ENCODE measurements at regions not wholly inside any gene's neighbourhood (a gene's known extent, or its start where the extent isn't known, plus 50 kb on each side); places are given as distances from the start of the nearest gene placed in this dataset.

DNA sequence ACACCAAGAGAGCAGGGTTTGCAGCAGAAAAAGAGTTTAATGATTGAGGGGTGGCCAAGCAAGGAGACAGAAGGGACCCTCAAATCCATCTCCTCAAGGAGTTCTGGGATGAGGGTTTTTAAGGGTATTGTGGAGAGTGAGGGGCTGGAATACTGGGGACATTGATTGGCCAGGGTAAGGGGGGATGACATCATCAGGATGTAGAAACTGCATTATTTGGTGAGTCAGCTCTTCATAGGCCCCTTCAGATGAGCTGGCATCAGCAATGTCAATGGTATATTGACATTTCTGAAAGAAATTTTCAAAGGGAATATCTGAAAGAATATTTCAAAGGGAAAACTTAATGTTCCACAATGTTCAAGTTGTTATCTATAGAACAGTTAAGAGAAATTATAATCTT is 168.1 kb upstream of the SNX7 start:
- POLR2A ChIA-PET (ENCODE audit: unreplicated experiment) = no interaction called here
- no peaks in the 10 kb centered on the region for H3K36me3 ChIP-seq (ENCODE audit: low read depth, low read length)
- H3K9me2 ChIP-seq (replicated peaks; ENCODE audit: low read length) = no peaks in the 10 kb centered on the region
- H3K4me3 ChIP-seq (ENCODE audit: low read length) = no peak overlapping the region
- no peaks in the 10 kb centered on the region for H3K27me3 ChIP-seq (ENCODE audit: low read length)
- DNase-seq (peak; percentile 50), ATAC-seq (peak; percentile 44; the same call in 1 of the 2 replicates)
- H3K4me1 ChIP-seq (ENCODE audit: insufficient read depth, low read length) = peaks cover 23% of the 10 kb centered on the region
- no peaks in the 10 kb centered on the region for H3K79me2 ChIP-seq (ENCODE audit: low read length)
- CTCF ChIA-PET = no interaction called here
- TF ChIP-seq EZH2phosphoT487 (IDR thresholded peaks at IDR 0.05; ENCODE audit: borderline replicate concordance, low read length) (no peak), CTCF (conservative IDR thresholded peaks at IDR 0.05; ENCODE audit: low read depth, low read length) (no peak), EZH2 (IDR thresholded peaks at IDR 0.05; ENCODE audit: low read length, unreplicated experiment) (no peak)
- no peak overlapping the region for H3K4me2 ChIP-seq (ENCODE audit: low read length)
- intact Hi-C loops (cut with micrococcal nuclease) = no loop called here
- H3K9me3 ChIP-seq (ENCODE audit: low read length) = no peaks in the 10 kb centered on the region
- no peaks in the 10 kb centered on the region for H4K20me1 ChIP-seq (ENCODE audit: low read length)
- no TSS peak for BruUV-seq (replicated peaks)
- H3K9ac ChIP-seq (ENCODE audit: low read length) = no peak overlapping the region
- peaks cover 7% of the 10 kb centered on the region for H3F3A ChIP-seq (ENCODE audit: low read length, unreplicated experiment)
- H3K27ac ChIP-seq (ENCODE audit: low read length) = no peak overlapping the region
- H2AFZ ChIP-seq (ENCODE audit: low read length) = no peak overlapping the region

GRCh38 chr1:98490099-98490498 is 171.4 kb upstream of the SNX7 start:
- no peak overlapping the region for H3K4me3 ChIP-seq (ENCODE audit: low read length)
- H3K27ac ChIP-seq (ENCODE audit: low read length) = no peak overlapping the region
- H3K79me2 ChIP-seq (ENCODE audit: low read length) = no peaks in the 10 kb centered on the region
- ATAC-seq = no peak
- no peak overlapping the region for H3K4me2 ChIP-seq (ENCODE audit: low read length)
- ChIA-PET CTCF (no interaction called here), POLR2A (ENCODE audit: unreplicated experiment) (no interaction called here)
- H3K27me3 ChIP-seq (ENCODE audit: low read length) = no peaks in the 10 kb centered on the region
- no peaks in the 10 kb centered on the region for H4K20me1 ChIP-seq (ENCODE audit: low read length)
- no peak overlapping the region for H3K9ac ChIP-seq (ENCODE audit: low read length)
- no peak overlapping the region for H2AFZ ChIP-seq (ENCODE audit: low read length)
- BruUV-seq (replicated peaks) = no TSS peak
- H3K4me1 ChIP-seq (ENCODE audit: insufficient read depth, low read length) = peaks cover 4% of the 10 kb centered on the region
- no peaks in the 10 kb centered on the region for H3K36me3 ChIP-seq (ENCODE audit: low read depth, low read length)
- DNase-seq = no peak
- TF ChIP-seq CTCF (conservative IDR thresholded peaks at IDR 0.05; ENCODE audit: low read depth, low read length) (no peak), EZH2phosphoT487 (IDR thresholded peaks at IDR 0.05; ENCODE audit: borderline replicate concordance, low read length) (no peak), EZH2 (IDR thresholded peaks at IDR 0.05; ENCODE audit: low read length, unreplicated experiment) (no peak)
- no peaks in the 10 kb centered on the region for H3K9me3 ChIP-seq (ENCODE audit: low read length)
- H3F3A ChIP-seq (ENCODE audit: low read length, unreplicated experiment) = no peaks in the 10 kb centered on the region
- H3K9me2 ChIP-seq (replicated peaks; ENCODE audit: low read length) = no peaks in the 10 kb centered on the region
- intact Hi-C loops (cut with micrococcal nuclease) = no loop called here

DNA sequence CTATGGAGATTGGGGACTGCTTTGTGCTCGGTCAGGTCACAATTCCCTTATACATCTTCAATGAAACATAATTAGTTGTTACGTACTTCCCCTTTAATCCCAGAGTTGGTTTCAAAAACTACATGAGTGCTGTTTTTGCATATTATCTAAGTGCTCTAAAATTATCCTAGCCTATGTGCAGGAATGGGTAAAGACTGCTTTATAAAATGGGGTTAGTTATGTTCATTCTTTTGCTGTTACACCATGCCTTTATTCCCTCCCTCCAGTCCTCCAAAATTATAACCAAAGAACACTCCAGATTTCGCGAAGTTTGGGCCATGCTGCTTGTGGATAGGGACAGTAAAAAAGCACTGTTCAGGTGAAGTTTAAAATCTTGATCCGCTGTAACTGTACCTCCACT is 173.9 kb upstream of the SNX7 start:
- no peak for ATAC-seq
- Histone ChIP-seq H3K36me3 (ENCODE audit: low read depth, low read length) (no peaks in the 10 kb centered on the region), H3K9ac (ENCODE audit: low read length) (no peak overlapping the region), H3K27ac (ENCODE audit: low read length) (no peak overlapping the region), H2AFZ (ENCODE audit: low read length) (no peak overlapping the region), H3K9me2 (replicated peaks; ENCODE audit: low read length) (no peaks in the 10 kb centered on the region), H3F3A (ENCODE audit: low read length, unreplicated experiment) (no peaks in the 10 kb centered on the region), H3K4me1 (ENCODE audit: insufficient read depth, low read length) (no peaks in the 10 kb centered on the region), H3K27me3 (ENCODE audit: low read length) (no peaks in the 10 kb centered on the region), H3K9me3 (ENCODE audit: low read length) (no peaks in the 10 kb centered on the region), H3K4me2 (ENCODE audit: low read length) (no peak overlapping the region), H4K20me1 (ENCODE audit: low read length) (no peaks in the 10 kb centered on the region), H3K4me3 (ENCODE audit: low read length) (no peak overlapping the region), H3K79me2 (ENCODE audit: low read length) (no peaks in the 10 kb centered on the region)
- intact Hi-C loops (cut with micrococcal nuclease) = no loop called here
- TF ChIP-seq EZH2 (IDR thresholded peaks at IDR 0.05; ENCODE audit: low read length, unreplicated experiment) (no peak), CTCF (conservative IDR thresholded peaks at IDR 0.05; ENCODE audit: low read depth, low read length) (no peak), EZH2phosphoT487 (IDR thresholded peaks at IDR 0.05; ENCODE audit: borderline replicate concordance, low read length) (no peak)
- DNase-seq = no peak
- ChIA-PET CTCF (no interaction called here), POLR2A (ENCODE audit: unreplicated experiment) (no interaction called here)
- no TSS peak for BruUV-seq (replicated peaks)
